Nucleus accumbens (tissue), 56 donors: ENCODE measurements at regions not wholly inside any gene's neighbourhood (a gene's known extent, or its start where the extent isn't known, plus 50 kb on each side); places are given as distances from the start of the nearest gene placed in this dataset.
A peak's percentile ranks its signal among the peaks of the same experiment; 100 is the strongest.
"Not testable (repeated sequence)": the region's sequence is repeated elsewhere in the genome, so short reads cannot be mapped to it uniquely, and the experiment has no call there.

Experiments used
- DNase-seq, 56 donors: peaks; one replicate each; lab custom pipeline; 2025; lab: John Stamatoyannopoulos, UW

DNA sequence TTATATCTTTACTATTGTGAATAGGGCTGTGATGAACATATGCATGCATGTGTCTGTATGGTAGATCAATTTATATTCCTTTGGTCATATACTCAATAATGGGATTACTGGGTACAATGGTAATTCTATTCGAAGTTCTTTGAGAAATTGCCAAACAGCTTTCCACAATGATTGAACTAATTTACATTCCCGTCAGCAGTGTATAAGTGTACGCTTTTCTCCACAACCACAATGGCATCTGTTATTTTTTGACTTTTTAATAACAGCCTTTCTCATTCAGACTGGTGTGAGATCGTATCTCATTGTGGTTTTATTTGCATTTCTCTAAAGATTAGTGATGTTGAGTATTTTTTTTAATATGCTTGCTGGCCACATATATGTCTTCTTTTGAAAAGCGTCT, 439.4 kb upstream of the KLHL4 start:
- DNase-seq = no peak

DNA sequence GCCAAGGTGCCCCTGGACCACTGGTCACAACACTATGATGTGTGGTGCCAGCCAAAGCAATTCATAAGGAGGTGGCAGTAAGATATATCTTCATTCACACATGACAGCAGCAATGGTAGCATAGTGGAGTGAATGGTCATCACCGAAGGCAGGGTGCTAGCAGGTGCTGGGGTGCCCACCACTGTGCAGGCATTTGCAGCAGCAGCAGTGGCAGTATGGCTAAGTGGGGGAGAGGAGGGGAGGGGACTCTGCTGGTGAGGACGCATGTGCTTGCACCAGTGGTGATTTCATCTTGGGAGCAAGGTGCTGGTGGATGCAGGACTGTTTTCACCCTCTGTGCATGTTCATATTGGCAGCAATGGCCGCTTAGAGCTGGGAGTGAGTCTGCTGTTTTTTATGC, 419.1 kb upstream of the KLHL4 start:
- DNase-seq = no peak

DNA sequence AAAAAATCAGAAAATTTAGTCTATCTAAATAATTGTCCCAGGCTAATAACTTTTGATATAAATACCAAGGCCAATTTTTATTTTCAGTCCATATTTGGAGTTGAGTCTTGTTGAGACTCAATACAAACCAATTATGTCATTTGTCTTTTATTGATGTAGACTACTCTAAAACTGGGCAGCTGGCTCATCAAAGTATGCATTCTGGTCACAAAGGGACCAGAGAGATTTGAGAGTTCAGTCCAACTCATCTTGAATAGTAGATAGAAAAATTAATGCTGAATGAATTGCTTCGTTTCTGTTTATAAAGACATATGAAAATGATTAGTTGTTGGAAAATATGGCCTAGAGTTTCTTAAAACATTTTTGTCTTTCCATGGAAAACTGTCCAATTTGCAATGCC, 412.5 kb upstream of the KLHL4 start:
- DNase-seq = no peak

DNA sequence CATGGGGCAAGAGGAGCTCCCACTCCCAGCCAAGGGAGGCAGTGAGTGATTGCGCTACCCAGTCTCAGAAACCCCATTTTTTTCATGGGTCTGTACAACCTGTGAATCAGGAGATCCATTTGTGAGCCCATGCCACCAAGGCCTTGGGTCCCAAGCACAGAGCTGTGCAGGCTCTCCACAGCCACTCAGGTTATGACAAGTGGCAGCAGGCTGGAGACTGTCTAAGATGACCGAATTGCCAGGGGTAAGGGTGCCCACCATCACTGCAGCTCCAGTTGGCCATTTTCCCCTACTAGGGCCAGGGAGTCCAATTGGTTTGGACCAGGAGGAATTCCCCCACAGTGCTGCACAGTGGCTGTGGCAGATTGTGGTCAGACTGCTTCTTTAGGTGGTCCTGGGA, 407.5 kb upstream of the KLHL4 start:
- DNase-seq = no peak

DNA sequence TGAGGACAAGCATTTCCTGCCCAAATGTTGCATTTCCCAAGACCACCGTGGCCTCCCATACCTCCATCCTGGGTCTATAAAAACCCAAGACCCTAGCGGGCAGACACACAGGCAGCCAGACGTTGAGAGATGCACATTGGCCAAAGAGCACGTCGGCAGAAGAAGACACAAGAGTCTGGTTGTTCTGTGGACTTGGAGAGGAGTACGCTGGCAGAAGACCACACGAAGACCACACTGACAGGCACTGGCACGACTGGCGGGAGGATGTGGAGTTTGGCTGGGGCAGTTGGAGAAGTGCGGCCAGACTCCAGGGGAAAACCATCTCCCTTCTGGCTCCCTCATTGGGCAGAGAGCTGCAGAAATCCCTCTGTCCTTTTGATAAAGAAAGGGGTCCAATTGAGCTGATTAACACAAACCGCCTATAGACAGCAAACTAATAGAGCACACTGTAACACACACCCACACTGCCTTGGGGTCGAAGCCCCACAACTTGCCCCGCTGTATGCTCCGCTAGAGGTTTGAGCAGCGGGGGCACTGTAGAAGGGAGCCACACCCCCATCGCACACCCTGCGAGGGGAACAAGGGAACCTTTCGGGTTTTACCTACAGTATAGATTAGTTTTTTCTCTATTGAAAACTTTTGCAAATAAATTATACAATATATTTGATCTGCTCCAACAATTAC, 376.7 kb upstream of the KLHL4 start:
- no peak for DNase-seq

DNA sequence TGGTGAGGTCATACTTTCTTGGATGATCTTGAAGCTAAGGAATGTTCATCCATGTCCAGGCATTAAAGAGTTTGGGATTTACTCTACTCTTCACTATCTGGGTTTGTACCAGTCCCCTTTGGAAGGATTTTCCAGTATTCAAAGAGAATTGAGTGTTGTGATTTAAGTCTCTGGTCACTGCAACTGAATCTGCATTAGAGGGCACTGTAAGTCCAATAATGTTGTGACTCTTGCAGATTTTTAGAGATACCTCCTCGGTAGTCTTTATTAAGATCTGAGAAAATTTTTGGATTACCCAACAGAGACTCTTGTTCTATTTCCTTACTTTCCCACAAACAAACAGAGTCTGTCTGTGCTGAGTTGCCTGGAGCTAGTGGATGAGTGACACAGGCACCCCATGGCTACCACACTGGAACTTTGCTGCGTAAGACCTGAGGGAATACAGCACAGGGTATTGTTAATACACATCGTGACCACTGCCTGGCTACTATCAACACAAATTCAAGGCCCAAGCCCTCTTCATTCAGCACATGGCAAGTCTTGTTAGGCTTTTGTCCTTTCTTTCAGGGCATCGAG, 357.1 kb upstream of the KLHL4 start:
- DNase-seq = peak in 2 of 56 donors; percentile 0

DNA sequence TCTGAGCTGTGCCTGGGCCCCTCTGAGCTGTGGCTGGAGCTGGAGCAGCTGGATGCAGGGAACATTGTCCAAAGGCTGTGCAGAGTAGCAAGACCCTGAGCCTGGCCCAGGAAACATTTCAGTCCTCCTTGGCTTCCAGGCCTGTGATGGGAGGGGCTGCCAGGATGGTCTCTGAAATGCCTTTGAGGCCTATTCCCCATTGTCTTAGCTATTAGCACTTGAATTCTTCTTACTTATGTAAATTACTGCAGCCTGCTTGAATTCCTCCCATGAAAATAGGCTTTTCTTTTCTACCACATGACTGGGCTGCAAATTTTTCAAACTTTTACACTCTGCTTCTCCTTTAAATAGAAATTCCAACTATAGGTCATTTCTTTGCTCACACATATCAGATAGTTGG, 349.8 kb upstream of the KLHL4 start:
- no peak for DNase-seq

DNA sequence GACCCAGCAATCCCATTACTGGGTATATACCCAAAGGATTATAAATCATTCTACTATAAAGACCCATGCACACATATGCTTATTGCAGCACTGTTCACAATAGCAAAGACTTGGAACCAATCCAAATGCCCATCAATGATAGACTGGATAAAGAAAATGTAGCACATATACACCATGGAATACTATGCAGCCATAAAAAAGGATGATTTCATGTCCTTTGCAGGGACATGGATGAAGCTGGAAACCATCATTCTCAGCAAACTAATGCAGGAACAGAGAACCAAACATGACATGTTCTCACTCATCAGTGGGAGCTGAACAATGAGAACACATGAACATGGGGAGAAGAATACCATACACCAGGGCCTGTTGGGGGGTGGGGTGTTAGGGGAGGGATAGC, 339.6 kb upstream of the KLHL4 start:
- DNase-seq = not testable (repeated sequence)
